GM04504 (cell line): ENCODE measurements at regions not wholly inside any gene's neighbourhood (a gene's known extent, or its start where the extent isn't known, plus 50 kb on each side); places are given as distances from the start of the nearest gene placed in this dataset.

ENCODE experiments used
- DNase-seq: peaks from one replicate; pipeline ENCODE4 v3.0.0-alpha.2; 2012; ENCODE audit warnings: low read depth

GRCh38 chr5:73228052-73228451, 55.1 kb downstream of the TMEM174 start:
- no peak for DNase-seq
